Progenitor cell of endocrine pancreas (in vitro differentiated cells): ENCODE measurements at regions not wholly inside any gene's neighbourhood (a gene's known extent, or its start where the extent isn't known, plus 50 kb on each side); places are given as distances from the start of the nearest gene placed in this dataset.

Experiments used
- DNase-seq: peaks from one replicate; pipeline ENCODE4 v3.0.0; 2021; ENCODE audit warnings: low spot score; ENCODE audit not compliant: unreplicated experiment
- H3K27ac Mint-ChIP-seq: 2 replicates; pipeline ENCODE4 v1.8.0; 2021; ENCODE audit warnings: mild to moderate bottlenecking, moderate library complexity, mixed read lengths
- H3K27me3 Mint-ChIP-seq: 2 replicates; pipeline ENCODE4 v1.8.0; 2021; ENCODE audit warnings: mixed read lengths
- H3K36me3 Mint-ChIP-seq: 2 replicates; pipeline ENCODE4 v1.8.0; 2022; ENCODE audit warnings: mixed read lengths; ENCODE audit not compliant: insufficient read depth
- H3K4me1 Mint-ChIP-seq: 2 replicates; pipeline ENCODE4 v1.8.0; 2021; ENCODE audit warnings: low read depth, mixed read lengths
- H3K4me3 Mint-ChIP-seq: 2 replicates; pipeline ENCODE4 v1.8.0; 2021; ENCODE audit warnings: low read depth, mild to moderate bottlenecking, moderate library complexity, mixed read lengths
- H3K9me3 Mint-ChIP-seq: 2 replicates; pipeline ENCODE4 v1.8.0; 2021; ENCODE audit warnings: low read depth, mixed read lengths
- TF ChIP-seq, protein P1 (sequence below): fragments of 200-600 bp; sonication (generic); IDR thresholded peaks from one replicate; pipeline ENCODE4 v1.5.0; 2021; ENCODE audit warnings: antibody characterized with exemption, mild to moderate bottlenecking; ENCODE audit not compliant: unreplicated experiment

DNA sequence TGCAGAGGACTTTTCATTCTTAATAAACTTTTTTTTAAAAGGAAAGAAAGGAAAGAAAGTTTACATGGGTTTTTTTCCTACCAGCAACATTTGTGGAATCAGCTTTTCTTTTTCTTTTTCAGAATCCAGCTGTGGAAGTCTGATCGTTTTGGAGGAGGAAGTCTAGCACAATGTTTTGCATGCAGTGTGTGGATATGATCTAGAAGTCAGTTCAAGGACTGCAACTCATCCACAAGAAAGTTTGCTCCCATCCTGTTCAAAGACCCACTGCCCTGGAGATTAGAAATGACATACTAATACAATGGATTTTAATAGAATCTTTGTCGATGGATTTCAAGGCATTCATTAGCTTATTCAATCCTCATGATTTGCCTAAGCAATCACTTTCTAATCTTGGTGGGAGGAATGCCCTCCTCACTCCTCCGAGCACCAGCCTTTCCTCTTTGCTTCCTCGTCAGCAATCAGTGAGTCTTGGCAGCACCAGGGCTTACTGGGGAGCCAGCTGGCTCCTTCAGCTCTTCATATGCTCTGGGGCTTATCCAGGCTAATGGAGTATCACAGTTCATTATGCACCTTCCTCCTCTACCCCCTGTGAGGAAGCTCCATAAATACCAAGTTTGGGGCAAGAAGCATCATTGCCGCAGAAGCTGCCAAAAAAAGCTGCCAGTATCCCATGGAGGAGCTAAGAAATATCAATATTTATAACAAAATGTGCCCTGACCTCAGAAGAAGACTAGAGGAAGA, 392.3 kb upstream of the PKN2 start:
- TF ChIP-seq, protein P1, sequence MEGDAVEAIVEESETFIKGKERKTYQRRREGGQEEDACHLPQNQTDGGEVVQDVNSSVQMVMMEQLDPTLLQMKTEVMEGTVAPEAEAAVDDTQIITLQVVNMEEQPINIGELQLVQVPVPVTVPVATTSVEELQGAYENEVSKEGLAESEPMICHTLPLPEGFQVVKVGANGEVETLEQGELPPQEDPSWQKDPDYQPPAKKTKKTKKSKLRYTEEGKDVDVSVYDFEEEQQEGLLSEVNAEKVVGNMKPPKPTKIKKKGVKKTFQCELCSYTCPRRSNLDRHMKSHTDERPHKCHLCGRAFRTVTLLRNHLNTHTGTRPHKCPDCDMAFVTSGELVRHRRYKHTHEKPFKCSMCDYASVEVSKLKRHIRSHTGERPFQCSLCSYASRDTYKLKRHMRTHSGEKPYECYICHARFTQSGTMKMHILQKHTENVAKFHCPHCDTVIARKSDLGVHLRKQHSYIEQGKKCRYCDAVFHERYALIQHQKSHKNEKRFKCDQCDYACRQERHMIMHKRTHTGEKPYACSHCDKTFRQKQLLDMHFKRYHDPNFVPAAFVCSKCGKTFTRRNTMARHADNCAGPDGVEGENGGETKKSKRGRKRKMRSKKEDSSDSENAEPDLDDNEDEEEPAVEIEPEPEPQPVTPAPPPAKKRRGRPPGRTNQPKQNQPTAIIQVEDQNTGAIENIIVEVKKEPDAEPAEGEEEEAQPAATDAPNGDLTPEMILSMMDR = no peak
- Mint-ChIP-seq H3K27ac (no peak overlapping the region), H3K4me1 (no peaks in the 10 kb centered on the region), H3K27me3 (peaks cover 47% of the 10 kb centered on the region), H3K4me3 (no peak overlapping the region), H3K36me3 (no peaks in the 10 kb centered on the region), H3K9me3 (no peaks in the 10 kb centered on the region)
- no peak for DNase-seq

GRCh38 chr1:88293691-88294190, 390.3 kb upstream of the PKN2 start:
- no peaks in the 10 kb centered on the region for H3K36me3 Mint-ChIP-seq

DNA sequence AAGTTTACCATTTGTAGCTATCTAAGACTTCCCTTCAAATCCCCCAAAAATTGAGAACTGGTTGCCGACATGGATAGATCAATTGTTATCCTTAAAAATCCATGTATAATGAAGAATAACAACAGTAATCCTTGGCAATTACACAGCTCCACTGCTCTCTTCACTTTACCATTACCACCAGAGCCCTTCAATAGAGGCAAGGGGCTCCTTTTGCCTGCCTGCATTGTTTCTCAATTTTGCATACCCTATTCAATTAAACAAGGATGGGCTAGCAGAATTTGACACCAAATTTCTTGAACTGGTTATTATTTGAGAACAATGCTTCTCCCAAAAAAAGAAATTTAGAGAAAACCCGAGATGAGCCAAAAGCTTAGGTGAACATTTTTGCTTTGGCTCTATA, 387.8 kb upstream of the PKN2 start:
- H3K9me3 Mint-ChIP-seq = no peaks in the 10 kb centered on the region
- peaks cover 42% of the 10 kb centered on the region for H3K27me3 Mint-ChIP-seq
- no peak overlapping the region for H3K27ac Mint-ChIP-seq
- no peaks in the 10 kb centered on the region for H3K36me3 Mint-ChIP-seq
- TF ChIP-seq, protein P1 = no peak
- H3K4me3 Mint-ChIP-seq = no peak overlapping the region
- DNase-seq = no peak
- no peaks in the 10 kb centered on the region for H3K4me1 Mint-ChIP-seq

More at GRCh38 chr1:88293691-88294190, 390.3 kb upstream of the PKN2 start:
- Mint-ChIP-seq H3K9me3 (no peaks in the 10 kb centered on the region), H3K4me3 (no peak overlapping the region), H3K27me3 (peaks cover 46% of the 10 kb centered on the region), H3K27ac (no peak overlapping the region), H3K4me1 (no peaks in the 10 kb centered on the region)
- no peak for DNase-seq
- TF ChIP-seq, protein P1 = no peak

DNA sequence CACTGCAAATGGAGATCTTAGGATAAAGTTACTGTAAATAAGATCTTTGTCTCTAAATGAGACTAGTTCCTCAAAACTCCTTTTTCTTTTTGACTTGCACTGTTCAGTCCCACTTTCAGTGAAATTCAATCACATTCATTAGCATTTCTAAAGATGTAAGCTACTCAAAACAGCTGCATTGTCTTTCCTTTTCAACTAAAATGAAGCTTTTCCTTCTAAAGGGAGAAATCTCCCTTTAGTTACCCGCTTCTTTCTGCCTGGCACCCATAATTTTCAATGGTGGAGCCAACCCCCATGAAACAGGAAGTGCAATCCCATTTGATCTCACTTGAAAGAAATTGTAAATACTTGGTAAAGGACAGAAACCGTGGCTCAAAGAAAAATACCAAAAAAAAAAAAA, 387.4 kb upstream of the PKN2 start:
- H3K9me3 Mint-ChIP-seq = no peaks in the 10 kb centered on the region
- DNase-seq = no peak
- no peak overlapping the region for H3K4me3 Mint-ChIP-seq
- H3K4me1 Mint-ChIP-seq = no peaks in the 10 kb centered on the region
- TF ChIP-seq, protein P1 = no peak
- peaks cover 40% of the 10 kb centered on the region for H3K27me3 Mint-ChIP-seq
- no peaks in the 10 kb centered on the region for H3K36me3 Mint-ChIP-seq
- H3K27ac Mint-ChIP-seq = no peak overlapping the region

DNA sequence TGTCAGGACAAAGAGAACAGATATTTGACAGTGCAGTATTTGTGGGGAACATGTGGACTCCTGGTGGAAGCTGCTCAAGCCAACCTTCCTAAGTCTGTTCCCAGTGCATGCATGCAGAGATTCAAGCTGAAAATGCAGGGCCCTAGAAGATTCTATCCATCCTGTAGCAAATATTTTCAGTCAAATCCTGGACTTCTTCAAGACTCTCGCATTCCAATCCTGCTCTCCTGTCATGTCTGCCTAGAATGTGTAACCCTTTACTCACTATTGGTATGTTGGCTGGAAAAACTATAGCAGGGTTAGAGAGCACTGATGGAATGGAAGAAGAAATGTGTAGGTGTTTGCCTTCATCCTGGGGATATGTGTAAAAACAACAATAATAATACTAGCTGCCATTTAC, 385.6 kb upstream of the PKN2 start:
- TF ChIP-seq, protein P1 = no peak
- Mint-ChIP-seq H3K27ac (no peak overlapping the region), H3K9me3 (no peaks in the 10 kb centered on the region), H3K27me3 (peaks cover 34% of the 10 kb centered on the region), H3K4me3 (no peak overlapping the region), H3K36me3 (no peaks in the 10 kb centered on the region), H3K4me1 (peaks cover 1% of the 10 kb centered on the region)
- no peak for DNase-seq
